HG03442 (cell line): ENCODE measurements at regions not wholly inside any gene's neighbourhood (a gene's known extent, or its start where the extent isn't known, plus 50 kb on each side); places are given as distances from the start of the nearest gene placed in this dataset.

ENCODE experiments used
- ATAC-seq: cut with Tn5 transposase; IDR thresholded peaks from one replicate; pipeline ENCODE4 v1.9.1; 2021; ENCODE audit warnings: mild to moderate bottlenecking, moderate library complexity; ENCODE audit not compliant: unreplicated experiment

GRCh38 chr2:241924069-241924908 lies 54.8 kb downstream of the RTP5 start:
- no peak for ATAC-seq

GRCh38 chr2:241924909-241925250 lies 55.4 kb downstream of the RTP5 start:
- ATAC-seq: no peak

- no peak for ATAC-seq
Observed at GRCh38 chr2:241925277-241925676, 55.7 kb downstream of the RTP5 start.

- no peak for ATAC-seq
Observed at GRCh38 chr2:241925821-241926441, 56.4 kb downstream of the RTP5 start.

- ATAC-seq: no peak
Observed at GRCh38 chr2:241926541-241927311, 57.2 kb downstream of the RTP5 start.

- no peak for ATAC-seq
Observed at GRCh38 chr2:241929551-241930490, 60.3 kb downstream of the RTP5 start.

- no peak for ATAC-seq
Observed at GRCh38 chr2:241931084-241931975, 61.8 kb downstream of the RTP5 start.

GRCh38 chr2:241931976-241932898 lies 62.7 kb downstream of the RTP5 start:
- no peak for ATAC-seq

GRCh38 chr2:241932899-241933178 lies 63.3 kb downstream of the RTP5 start:
- ATAC-seq: no peak

- no peak for ATAC-seq
Observed at GRCh38 chr2:241933179-241933911, 63.8 kb downstream of the RTP5 start.

- no peak for ATAC-seq
Observed at GRCh38 chr2:241935314-241935713, 65.8 kb downstream of the RTP5 start.

GRCh38 chr2:241935774-241936173 lies 66.2 kb downstream of the RTP5 start:
- no peak for ATAC-seq

- ATAC-seq: no peak
Observed at GRCh38 chr2:241936457-241937133, 67.1 kb downstream of the RTP5 start.

GRCh38 chr2:241937297-241937696 lies 67.8 kb downstream of the RTP5 start:
- no peak for ATAC-seq

- ATAC-seq: no peak
Observed at GRCh38 chr2:241939541-241939940, 70.0 kb downstream of the RTP5 start.

- no peak for ATAC-seq
Observed at GRCh38 chr2:241940329-241940728, 70.8 kb downstream of the RTP5 start.

- no peak for ATAC-seq
Observed at GRCh38 chr2:241941691-241942301, 72.3 kb downstream of the RTP5 start.
